Tibial nerve (tissue), 4 donors: ENCODE measurements at regions not wholly inside any gene's neighbourhood (a gene's known extent, or its start where the extent isn't known, plus 50 kb on each side); places are given as distances from the start of the nearest gene placed in this dataset.

Experiments
- CTCF ChIP-seq, 5 experiments: fragments of 200-600 bp in 3 of 5; fragments of 450-650 bp in 2 of 5; sonication (generic) in 3 of 5; IDR thresholded peaks; one replicate each; pipeline ENCODE4 v1.5.1; 2016 to 2019; ENCODE audit warnings: antibody characterized with exemption in 5 of 5, mild to moderate bottlenecking in 3 of 5, moderate library complexity in 2 of 5
- EP300 ChIP-seq, 2 donors: sonication (generic); formaldehyde crosslinking; IDR thresholded peaks; one replicate each; pipeline ENCODE4 v1.6.1; 2017; ENCODE audit warnings: antibody characterized with exemption in 2 of 2, mild to moderate bottlenecking in 1 of 2
- POLR2A ChIP-seq, 2 donors: fragments of 450-650 bp; IDR thresholded peaks; one replicate each; pipeline ENCODE4 v1.6.1; 2017; ENCODE audit warnings: antibody characterized with exemption in 2 of 2, mild to moderate bottlenecking in 2 of 2, moderate library complexity in 2 of 2

- TF ChIP-seq POLR2A (IDR thresholded peaks at IDR 0.05) (no peak), CTCF (IDR thresholded peaks at IDR 0.05) (no peak), EP300 (IDR thresholded peaks at IDR 0.05) (no peak)
These were observed 59.2 kb upstream of the OLFM4 start for GRCh38 chr13:52969373-52969772.
